ENCODE measurements at regions not wholly inside any gene's neighbourhood (a gene's known extent, or its start where the extent isn't known, plus 50 kb on each side); places are given as distances from the start of the nearest gene placed in this dataset.

DNA sequence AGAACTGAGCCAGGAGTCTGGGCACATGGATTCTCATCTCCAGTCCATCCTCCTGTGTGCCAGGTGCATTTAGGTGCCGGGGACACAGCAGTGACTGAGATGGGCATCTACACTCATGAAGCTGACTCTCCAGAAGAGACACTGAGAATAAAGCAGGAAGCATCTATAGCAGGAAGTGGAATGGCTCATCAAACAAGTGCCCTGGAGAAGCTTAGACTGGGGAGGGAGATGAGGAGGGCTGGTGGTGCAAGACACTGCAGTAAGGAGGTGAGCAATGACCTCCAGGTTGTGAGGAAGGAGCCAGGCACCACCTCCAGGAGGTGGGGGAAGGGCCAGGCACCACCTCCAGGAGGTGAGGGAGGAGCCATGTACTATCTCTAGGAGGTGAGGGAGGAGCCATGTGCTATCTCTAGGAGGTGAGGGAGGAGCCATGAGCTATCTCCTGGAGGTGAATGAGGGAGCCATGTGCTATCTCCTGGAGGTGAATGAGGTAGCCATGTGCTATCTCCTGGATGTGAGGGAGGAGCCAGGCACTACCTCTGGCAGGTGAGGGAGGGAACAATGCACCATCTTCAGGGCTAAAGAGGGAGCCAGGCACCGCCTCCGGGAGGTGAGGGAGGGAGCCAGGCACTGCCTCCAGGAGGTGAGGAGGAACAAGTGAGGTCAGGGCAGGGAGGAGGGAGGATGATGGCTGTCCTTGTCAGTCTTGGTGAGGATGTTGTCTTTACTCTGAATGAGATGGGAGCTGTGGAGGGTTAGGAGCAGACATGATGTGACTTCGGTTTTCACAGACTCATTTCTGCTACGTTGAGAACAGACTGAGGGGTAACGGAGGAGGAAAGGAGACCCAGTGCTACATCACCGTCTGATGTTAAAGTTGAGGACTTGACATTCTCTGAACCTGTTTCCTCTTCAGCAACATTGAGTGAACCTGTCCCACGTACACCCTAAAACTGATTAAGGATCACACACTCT, 961.9 kb upstream of the TMEM132C start:
- H3K4me3 ChIP-seq (replicated peaks in 1 of 2; ENCODE audit: low read depth in 2 of 2, low read length in 2 of 2) = no peak overlapping the region
- no peak for DNase-seq (ENCODE audit: low read depth in 2 of 2)
- TF ChIP-seq, protein P1, sequence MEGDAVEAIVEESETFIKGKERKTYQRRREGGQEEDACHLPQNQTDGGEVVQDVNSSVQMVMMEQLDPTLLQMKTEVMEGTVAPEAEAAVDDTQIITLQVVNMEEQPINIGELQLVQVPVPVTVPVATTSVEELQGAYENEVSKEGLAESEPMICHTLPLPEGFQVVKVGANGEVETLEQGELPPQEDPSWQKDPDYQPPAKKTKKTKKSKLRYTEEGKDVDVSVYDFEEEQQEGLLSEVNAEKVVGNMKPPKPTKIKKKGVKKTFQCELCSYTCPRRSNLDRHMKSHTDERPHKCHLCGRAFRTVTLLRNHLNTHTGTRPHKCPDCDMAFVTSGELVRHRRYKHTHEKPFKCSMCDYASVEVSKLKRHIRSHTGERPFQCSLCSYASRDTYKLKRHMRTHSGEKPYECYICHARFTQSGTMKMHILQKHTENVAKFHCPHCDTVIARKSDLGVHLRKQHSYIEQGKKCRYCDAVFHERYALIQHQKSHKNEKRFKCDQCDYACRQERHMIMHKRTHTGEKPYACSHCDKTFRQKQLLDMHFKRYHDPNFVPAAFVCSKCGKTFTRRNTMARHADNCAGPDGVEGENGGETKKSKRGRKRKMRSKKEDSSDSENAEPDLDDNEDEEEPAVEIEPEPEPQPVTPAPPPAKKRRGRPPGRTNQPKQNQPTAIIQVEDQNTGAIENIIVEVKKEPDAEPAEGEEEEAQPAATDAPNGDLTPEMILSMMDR (IDR thresholded peaks at IDR 0.05; ENCODE audit: low read depth, low read length) = no peak

DNA sequence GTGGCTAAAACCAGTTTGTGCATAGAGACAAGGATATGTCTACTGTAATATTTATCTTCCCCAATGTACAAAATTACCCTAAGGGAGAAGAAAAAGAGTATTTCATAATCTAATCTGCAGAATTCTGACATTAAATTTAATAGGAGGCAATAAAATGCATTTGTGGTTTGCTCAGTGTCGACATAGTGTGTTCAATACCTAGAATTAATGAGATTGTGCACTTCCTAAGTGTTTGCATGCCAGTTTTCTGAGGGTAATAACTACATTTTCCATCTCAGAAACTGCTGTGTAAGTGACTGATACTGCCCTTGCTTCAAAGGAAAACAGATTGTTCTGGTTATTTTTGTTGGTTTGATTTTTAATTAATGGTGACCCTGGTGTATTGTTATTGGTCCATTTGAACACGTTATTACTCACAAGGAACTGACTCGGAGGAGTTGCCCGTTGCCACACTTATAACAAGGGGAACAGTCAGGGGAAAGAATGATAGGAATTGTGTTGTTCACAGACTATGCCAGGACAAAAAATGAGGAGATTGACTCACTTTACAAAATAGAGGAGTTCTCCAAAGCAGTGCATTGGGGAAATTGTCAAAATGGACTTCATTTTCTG, 960.3 kb upstream of the TMEM132C start:
- TF ChIP-seq, protein P1 (IDR thresholded peaks at IDR 0.05; ENCODE audit: low read depth, low read length) = no peak
- no peak overlapping the region for H3K4me3 ChIP-seq (replicated peaks in 1 of 2; ENCODE audit: low read depth in 2 of 2, low read length in 2 of 2)
- DNase-seq (ENCODE audit: low read depth in 2 of 2) = peak; percentile 2 to 52

DNA sequence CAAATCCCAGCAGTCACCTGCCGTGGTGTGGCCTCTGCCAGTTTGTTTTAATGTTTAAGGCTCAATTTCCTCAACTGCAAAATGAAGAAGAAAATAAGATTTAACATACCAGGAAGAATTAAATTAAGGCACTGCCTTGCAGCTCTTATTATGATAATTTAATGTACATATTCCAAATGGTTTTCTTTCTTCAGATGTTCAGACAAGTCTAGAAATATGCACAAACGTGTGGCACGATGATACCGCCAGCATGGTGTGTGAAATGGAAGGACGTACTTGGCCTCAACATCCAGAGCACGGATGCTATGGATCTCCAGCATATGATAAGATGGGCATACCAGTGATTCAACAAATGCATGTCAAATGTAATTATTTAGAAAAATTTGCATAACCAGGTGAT, 959.4 kb upstream of the TMEM132C start:
- TF ChIP-seq, protein P1 (IDR thresholded peaks at IDR 0.05; ENCODE audit: low read depth, low read length) = no peak
- H3K4me3 ChIP-seq (replicated peaks in 1 of 2; ENCODE audit: low read depth in 2 of 2, low read length in 2 of 2) = no peak overlapping the region
- DNase-seq (ENCODE audit: low read depth in 2 of 2) = no peak

DNA sequence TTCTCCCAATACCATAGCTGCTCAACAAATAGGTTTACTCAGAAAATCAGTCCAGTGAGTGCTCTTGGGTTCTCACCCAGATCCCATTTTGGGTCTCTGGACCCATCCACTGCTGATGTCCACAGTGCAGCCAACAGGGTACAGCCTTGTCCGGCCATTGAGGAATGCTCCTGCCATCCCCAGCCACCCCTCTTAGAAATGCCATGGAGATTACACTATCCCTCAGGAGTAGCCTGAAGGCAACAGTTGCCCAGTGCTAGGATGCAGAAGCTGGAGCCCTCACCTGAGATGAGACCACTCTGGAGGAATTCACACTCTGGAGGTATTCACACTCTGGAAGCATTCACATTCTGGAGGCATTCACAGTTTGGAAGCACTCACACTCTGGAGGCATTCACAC, 958.8 kb upstream of the TMEM132C start:
- no peak for DNase-seq (ENCODE audit: low read depth in 2 of 2)
- H3K4me3 ChIP-seq (replicated peaks in 1 of 2; ENCODE audit: low read depth in 2 of 2, low read length in 2 of 2) = no peak overlapping the region
- TF ChIP-seq, protein P1 (IDR thresholded peaks at IDR 0.05; ENCODE audit: low read depth, low read length) = no peak

DNA sequence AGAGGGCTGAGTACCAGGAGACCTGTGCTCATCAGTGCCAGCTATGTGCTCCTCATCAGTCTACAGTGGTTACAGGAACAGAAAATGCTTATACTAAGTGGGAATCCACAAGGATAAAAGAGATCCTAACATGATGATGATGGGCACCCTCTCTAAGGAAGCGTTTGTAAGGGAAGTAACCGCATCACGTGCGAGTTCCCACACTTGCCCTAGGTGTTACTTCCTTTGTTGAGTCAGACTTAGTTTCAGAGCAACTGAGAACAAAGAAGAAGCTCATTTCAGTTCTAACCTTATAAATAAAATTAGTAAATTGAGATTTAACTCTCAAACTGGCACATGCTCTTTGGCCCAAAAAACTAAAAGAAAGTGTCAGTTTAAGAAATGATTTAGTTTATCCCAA, 956.4 kb upstream of the TMEM132C start:
- no peak for DNase-seq (ENCODE audit: low read depth in 2 of 2)
- H3K4me3 ChIP-seq (replicated peaks in 1 of 2; ENCODE audit: low read depth in 2 of 2, low read length in 2 of 2) = no peak overlapping the region
- TF ChIP-seq, protein P1 (IDR thresholded peaks at IDR 0.05; ENCODE audit: low read depth, low read length) = no peak

DNA sequence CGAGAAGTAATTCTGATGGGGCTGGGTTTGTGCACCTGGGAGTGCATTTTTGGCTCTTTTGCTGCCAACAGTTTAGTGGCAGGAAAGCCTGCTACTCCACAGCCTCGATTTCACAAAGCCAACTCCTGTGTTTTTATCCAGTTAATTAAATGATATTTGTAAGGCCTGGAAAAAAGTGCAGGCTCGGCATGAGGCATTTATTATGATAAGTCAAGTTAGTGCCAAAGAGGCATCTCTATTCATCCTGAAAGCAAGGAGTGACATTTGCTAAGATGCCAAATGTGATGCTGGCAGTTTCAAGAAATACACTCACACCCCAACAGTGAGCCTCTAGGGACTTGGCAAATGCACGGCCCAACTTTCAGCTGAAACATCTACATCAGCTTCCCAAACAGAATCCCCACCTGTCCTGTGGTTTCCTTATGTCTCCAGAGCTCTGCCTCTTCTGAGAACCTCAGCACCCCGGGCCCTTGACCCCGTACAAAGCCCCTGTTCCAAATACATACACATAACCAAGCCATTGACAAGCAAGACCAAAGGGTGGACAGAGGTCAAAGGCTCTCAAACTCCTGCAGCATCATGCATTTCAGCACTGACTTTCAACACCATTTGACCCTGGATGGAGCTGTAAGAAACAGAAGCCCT, 955.1 kb upstream of the TMEM132C start:
- TF ChIP-seq, protein P1 (IDR thresholded peaks at IDR 0.05; ENCODE audit: low read depth, low read length) = no peak
- no peak for DNase-seq (ENCODE audit: low read depth in 2 of 2)
- H3K4me3 ChIP-seq (replicated peaks in 1 of 2; ENCODE audit: low read depth in 2 of 2, low read length in 2 of 2) = no peak overlapping the region

Measured in cardiac fibroblast (primary cell).